GM12878 (cell line): ENCODE measurements at regions not wholly inside any gene's neighbourhood (a gene's known extent, or its start where the extent isn't known, plus 50 kb on each side); places are given as distances from the start of the nearest gene placed in this dataset.

ENCODE experiments used
- NFXL1 ChIP-seq: fragments of 450-650 bp; IDR thresholded peaks from 2 replicates; pipeline ENCODE4 v1.6.1; 2017; ENCODE audit warnings: antibody characterized with exemption, mild to moderate bottlenecking, borderline replicate concordance
- PRDM15 ChIP-seq: fragments of 450-650 bp; formaldehyde crosslinking; IDR thresholded peaks from 2 replicates; pipeline ENCODE4 v1.4.0; 2020; ENCODE audit warnings: mild to moderate bottlenecking, moderate library complexity

DNA sequence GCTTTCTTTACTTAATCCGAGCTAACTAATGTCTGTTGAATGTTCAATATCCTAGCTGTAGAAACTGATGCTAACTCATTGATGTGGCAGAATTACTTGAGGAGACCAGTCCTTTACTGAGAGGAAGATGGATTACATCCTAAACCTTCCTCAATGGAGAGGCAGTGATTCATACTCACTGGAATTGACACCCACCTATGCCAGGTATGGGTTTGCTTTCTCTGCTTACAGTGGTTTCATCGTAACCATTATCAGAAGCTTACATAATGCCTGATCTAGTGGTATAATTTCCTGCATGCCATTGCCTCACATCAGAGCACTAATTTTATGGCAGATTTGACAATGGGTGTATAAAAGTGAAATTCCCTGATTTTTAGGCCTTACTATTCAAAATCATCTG is 384.7 kb downstream of the ANXA1 start:
- no peak for TF ChIP-seq PRDM15 (CRISPR knock-in tag)
- no peak for TF ChIP-seq NFXL1
